ENCODE measurements at regions not wholly inside any gene's neighbourhood (a gene's known extent, or its start where the extent isn't known, plus 50 kb on each side); places are given as distances from the start of the nearest gene placed in this dataset.

- TF ChIP-seq CTCF (IDR thresholded peaks at IDR 0.05) = no peak
- no peak for TF ChIP-seq POLR2A (IDR thresholded peaks at IDR 0.05)
Measured at GRCh38 chr4:123072060-123072459, 149.7 kb upstream of the NUDT6 start.

All from adrenal gland (tissue), 5 donors.